GM19452 (cell line): ENCODE measurements at regions not wholly inside any gene's neighbourhood (a gene's known extent, or its start where the extent isn't known, plus 50 kb on each side); places are given as distances from the start of the nearest gene placed in this dataset.

Experiments
- ATAC-seq: cut with Tn5 transposase; IDR thresholded peaks from one replicate; pipeline ENCODE4 v1.9.1; 2021; ENCODE audit not compliant: unreplicated experiment

DNA sequence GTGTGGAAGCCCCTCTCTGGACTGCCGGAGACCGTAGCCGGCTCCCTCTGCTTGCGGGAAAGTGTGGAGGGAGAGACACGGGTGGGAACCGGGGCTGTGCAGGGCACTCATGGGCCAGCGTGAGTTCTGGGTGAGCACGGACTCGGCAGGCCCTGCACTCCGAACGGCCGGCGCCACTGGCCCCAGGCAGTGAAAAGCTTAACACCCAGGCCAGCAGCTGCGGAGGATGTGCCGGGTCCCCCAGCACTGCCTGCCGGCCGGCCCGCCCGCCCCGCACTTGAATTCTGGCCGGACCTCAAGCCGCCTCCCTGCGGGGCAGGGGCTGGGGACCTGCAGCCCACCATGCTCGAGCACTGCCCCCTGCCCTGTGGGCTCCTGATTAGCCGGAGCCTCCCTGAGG, 147.0 kb downstream of the FGF9 start:
- ATAC-seq, result no peak

DNA sequence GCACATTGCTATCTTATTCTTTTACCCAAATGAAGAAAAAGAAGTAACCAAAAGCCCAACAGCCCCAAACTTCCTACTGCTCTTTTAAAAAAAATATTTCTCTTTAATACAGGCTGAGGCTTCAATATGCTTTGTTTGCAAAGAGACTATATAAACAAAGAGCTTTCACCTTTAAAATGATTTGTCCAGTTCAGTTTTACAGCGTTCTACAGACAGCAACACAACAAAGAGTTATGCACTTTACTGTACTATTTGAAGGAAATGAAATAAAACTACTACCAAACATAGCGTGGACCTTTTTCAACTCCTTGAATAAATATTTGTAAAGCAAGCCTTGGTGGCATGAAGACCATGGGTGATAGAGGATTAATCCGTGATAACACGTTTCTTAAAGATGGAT, 151.2 kb downstream of the FGF9 start:
- ATAC-seq, result no peak

DNA sequence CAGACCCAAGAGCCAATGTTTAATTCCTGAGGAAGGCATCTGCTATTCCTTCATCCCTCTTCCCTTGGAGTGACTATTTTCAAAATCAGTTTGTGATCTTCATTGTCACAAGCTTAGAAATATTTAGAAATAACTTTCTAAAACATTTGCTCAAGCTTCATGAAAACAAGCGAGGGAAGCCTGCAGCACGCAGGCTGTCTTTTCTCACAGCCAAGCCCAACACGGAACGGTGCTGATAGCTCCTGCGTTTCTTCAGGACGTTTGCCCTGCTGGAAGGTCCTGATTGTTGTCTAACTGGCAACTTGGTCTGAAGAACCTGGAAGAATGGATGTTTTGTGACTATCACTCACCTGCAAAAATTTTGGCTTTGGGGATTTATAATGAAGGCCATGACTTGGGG, 152.5 kb downstream of the FGF9 start:
- no peak for ATAC-seq

DNA sequence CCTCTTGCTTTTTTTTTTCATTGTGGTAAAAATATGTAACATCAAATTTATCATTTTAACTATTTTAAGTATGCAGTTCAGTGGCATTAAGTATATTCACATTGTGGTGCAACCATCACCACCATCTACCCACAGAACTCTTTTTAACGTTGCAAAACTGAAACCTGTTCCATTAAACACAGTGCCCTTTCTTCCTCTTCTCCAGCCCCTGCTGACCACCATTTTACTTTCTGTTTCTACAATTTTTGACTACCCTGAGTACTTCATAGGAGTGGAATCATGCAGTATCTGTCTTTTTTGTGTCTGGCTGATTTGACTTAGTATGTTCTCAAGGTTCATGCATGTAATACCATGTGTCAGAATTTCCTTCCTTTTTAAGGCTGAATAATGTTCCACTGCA, 153.1 kb downstream of the FGF9 start:
- ATAC-seq, result peak; percentile 58

- ATAC-seq, result no peak
These were observed 154.3 kb downstream of the FGF9 start for GRCh38 chr13:21825186-21825585.

GRCh38 chr13:21825801-21826200, 154.9 kb downstream of the FGF9 start:
- ATAC-seq, result no peak

DNA sequence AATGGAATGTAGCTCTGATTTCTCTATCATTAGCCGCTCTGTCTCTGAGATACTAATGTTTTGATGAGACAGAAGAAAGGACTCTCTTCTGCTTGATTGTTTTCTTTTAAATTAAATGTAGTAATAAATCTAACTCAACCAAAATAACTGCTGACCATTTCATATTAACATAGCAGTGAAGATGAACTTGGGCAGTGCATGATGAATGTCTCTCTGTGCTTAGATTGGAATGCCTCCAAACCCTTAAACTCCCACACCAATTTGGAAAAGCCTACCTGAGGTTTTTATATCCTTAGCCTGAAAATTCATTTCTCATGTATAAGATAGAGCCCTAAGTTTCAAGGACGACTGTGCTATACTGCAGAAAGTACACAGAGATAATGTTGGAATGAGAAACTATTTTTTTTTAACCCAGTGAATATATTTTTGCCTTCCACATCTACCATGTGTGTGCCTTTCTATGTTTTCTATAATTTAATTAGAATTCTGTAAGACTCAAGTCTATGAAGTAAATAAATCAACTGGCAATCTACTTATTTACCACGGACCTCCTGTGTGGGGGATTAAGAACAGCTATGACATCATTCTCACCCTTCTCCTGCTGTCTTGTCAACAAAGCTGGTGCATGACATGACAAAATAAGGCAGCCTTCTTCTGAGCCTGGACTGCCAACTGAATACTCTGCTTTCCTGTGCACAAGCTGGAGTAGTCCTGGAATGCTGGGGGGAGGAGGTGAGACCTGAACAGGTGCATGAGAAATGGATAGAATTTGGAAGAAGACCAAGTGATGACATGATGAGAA, 155.5 kb downstream of the FGF9 start:
- ATAC-seq, result no peak

DNA sequence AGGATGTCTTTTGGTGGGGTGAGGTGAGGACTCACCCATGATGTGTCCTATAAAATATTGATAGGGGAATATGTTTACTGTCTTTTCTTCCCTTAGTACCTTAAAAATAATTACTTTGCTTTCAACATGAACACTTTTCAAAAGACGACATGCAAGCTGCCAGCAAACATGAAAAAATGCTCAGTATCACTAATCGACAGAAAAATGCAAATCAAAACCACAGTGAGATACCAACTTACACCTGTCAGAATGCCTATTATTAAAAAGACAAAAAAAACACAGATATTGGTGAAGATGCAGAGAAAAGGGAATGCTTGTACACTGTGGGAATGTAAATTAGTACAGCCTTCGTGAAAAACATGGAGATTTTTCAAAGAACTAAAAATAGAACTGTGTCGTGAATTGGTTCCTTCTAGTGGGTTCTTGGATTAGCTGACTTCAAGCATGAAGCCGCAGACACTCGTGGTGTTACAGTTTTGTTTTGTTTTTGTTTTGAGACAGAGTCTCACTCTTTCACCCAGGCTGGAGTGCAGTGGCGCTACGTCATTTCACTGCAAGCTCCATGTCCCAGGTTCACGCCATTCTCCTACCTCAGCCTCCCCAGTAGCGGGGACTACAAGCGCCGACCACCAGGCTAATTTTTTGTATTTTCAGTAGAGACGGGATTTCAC, 160.9 kb downstream of the FGF9 start:
- ATAC-seq, result no peak

GRCh38 chr13:21833921-21834320, 163.0 kb downstream of the FGF9 start:
- no peak for ATAC-seq

DNA sequence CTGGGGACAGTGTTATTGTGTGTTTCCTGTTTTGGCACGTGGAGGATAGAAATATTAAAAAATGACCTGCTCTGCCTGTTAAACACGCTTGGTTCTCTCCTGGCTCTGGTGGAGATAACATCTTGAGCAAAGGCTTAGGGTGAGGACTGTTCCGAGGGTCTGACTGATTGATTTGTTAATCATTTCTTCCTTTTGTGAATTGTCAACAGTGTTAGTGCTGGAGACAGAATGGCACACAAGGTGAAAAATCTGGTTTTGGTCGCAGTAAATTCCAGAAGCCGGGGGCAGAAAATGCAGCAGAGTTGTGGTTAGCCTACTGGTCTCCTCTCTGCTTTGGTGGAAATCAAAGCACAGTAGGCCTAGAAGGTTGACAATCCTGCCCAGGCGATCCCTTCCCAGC, 163.6 kb downstream of the FGF9 start:
- ATAC-seq, result no peak

GRCh38 chr13:21837288-21837687, 166.4 kb downstream of the FGF9 start:
- no peak for ATAC-seq

DNA sequence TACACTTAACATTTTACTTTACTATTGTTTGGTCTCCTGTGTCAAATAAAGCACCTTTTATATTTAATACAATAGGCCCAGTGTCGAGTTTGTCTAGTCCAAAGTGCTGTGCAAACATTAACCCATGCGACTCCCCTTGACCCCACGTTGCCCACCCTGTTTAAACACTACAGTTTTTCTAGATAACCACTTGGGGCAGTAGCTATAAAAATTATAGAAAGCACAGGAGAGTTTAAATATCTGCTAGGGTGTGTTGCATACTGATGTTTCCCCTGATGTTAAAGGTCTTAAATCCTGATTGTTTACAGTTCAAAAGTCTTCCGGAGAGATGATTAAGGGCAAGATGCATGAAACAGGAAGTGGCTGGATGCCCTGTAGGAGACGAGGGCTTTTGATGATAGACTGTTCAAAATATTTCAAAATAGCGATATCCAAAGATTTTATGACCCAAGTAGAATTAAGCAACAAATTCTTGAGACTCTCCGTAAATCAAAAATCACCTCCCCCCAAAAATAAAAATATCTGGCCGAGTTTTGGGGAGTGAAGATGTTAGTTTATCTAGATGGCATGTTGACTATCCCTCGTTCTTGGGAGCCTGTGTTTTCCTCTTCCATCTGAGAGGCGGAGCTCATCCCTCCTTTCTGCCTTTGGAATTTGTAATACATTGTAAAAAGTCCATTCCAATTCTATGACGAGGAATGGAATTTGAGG, 167.1 kb downstream of the FGF9 start:
- ATAC-seq, result no peak

GRCh38 chr13:21846605-21847004, 175.7 kb downstream of the FGF9 start:
- no peak for ATAC-seq

DNA sequence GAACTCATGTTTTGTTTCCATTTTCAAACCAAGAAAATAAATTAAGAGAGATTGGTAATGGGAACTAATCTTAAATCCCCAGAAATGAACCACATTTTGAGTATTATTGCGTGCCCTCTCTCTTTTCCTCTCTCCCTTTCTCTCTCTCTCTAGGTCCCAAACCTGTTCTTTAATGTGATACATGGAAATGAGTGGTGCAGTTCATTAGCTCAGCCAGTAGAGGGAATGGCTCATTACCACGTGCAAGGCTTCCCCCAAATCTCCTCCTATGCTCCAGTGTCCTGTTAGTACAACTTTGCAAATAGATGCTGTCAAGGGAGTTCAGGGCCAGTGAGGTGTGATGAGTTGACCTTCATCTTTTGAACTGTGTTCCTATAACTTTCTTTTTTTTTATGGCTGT, 178.4 kb downstream of the FGF9 start:
- ATAC-seq, result peak; percentile 83

- no peak for ATAC-seq
These were observed 179.4 kb downstream of the FGF9 start for GRCh38 chr13:21850013-21851006.

GRCh38 chr13:21852043-21852442, 181.2 kb downstream of the FGF9 start:
- ATAC-seq, result no peak

GRCh38 chr13:21853779-21854178, 182.9 kb downstream of the FGF9 start:
- ATAC-seq, result no peak

- no peak for ATAC-seq
These were observed 197.9 kb downstream of the FGF9 start for GRCh38 chr13:21868823-21869222.

- ATAC-seq, result no peak
These were observed 200.5 kb downstream of the FGF9 start for GRCh38 chr13:21871382-21871781.

GRCh38 chr13:21871919-21872318, 201.0 kb downstream of the FGF9 start:
- no peak for ATAC-seq

DNA sequence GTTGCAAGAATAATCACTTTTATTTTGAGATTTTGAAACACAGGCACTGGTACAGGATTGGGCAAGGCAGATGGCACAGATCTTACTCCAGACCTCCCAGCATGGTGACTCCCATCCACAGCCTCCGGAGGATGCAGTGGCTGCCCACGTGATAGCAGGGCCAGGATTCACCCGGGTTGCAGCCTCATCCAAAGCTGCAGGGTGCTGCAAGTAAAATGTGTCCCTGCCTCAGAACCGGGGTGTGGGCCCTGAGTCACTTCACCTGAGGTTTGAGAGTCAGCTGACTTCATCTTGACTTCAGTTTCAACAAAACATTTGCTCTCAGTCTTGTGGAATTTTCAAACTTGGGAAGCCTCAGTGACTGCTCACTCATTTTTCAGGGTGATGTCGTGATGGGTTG, 201.9 kb downstream of the FGF9 start:
- no peak for ATAC-seq
